ENCODE measurements at regions not wholly inside any gene's neighbourhood (a gene's known extent, or its start where the extent isn't known, plus 50 kb on each side); places are given as distances from the start of the nearest gene placed in this dataset.

GRCh38 chr2:45220227-45220626 lies 211.0 kb upstream of the SIX2 start:
- intact Hi-C loops (cut with DNase I; ENCODE audit: low total_unique reads), result no loop called here
- Histone ChIP-seq H3K27me3 (replicated peaks in 1 of 7) (peaks cover 0 to 51% (median 0%) of the 10 kb centered on the region in 7 donors), H3K4me3 (no peak overlapping the region), H3K9me3 (peaks cover 0 to 3% (median 0%) of the 10 kb centered on the region in 8 donors), H3K27ac (no peak overlapping the region), H3K36me3 (no peaks in the 10 kb centered on the region), H3K4me1 (peaks cover 0 to 10% (median 0%) of the 10 kb centered on the region in 6 donors)
- 54 to 61% (median 58%) methylated on average over 7 to 8 of the region's 8 CpGs for WGBS, 5 donors
- TF ChIP-seq POLR2AphosphoS5 (IDR thresholded peaks at IDR 0.05) (no peak), POLR2A (IDR thresholded peaks at IDR 0.05) (no peak)
- TF ChIP-seq, protein P1, sequence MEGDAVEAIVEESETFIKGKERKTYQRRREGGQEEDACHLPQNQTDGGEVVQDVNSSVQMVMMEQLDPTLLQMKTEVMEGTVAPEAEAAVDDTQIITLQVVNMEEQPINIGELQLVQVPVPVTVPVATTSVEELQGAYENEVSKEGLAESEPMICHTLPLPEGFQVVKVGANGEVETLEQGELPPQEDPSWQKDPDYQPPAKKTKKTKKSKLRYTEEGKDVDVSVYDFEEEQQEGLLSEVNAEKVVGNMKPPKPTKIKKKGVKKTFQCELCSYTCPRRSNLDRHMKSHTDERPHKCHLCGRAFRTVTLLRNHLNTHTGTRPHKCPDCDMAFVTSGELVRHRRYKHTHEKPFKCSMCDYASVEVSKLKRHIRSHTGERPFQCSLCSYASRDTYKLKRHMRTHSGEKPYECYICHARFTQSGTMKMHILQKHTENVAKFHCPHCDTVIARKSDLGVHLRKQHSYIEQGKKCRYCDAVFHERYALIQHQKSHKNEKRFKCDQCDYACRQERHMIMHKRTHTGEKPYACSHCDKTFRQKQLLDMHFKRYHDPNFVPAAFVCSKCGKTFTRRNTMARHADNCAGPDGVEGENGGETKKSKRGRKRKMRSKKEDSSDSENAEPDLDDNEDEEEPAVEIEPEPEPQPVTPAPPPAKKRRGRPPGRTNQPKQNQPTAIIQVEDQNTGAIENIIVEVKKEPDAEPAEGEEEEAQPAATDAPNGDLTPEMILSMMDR (IDR thresholded peaks at IDR 0.05 in 8 of 11, conservative IDR thresholded peaks at IDR 0.05 in 3 of 11), result no peak
- no peak for DNase-seq

GRCh38 chr2:45218931-45219339 lies 209.7 kb upstream of the SIX2 start:
- H3K27me3 ChIP-seq (replicated peaks in 1 of 7), result peaks cover 0 to 43% (median 0%) of the 10 kb centered on the region in 7 donors
- no peak overlapping the region for H3K27ac ChIP-seq
- H3K4me1 ChIP-seq, result peaks cover 0 to 2% (median 0%) of the 10 kb centered on the region in 6 donors
- H3K9me3 ChIP-seq, result peaks cover 0 to 3% (median 0%) of the 10 kb centered on the region in 8 donors
- H3K4me3 ChIP-seq, result no peak overlapping the region
- H3K36me3 ChIP-seq, result no peaks in the 10 kb centered on the region
- DNase-seq, result no peak
- TF ChIP-seq POLR2AphosphoS5 (IDR thresholded peaks at IDR 0.05) (no peak), POLR2A (IDR thresholded peaks at IDR 0.05) (no peak)
- TF ChIP-seq, protein P1 (IDR thresholded peaks at IDR 0.05 in 8 of 11, conservative IDR thresholded peaks at IDR 0.05 in 3 of 11), result no peak
- intact Hi-C loops (cut with DNase I; ENCODE audit: low total_unique reads), result no loop called here
- WGBS, 5 donors, result 49 to 69% (median 61%) methylated on average over 3 of the region's 3 CpGs

- 87 to 95% (median 90%) methylated on average over 3 of the region's 3 CpGs for WGBS, 5 donors
- DNase-seq, result no peak
- Histone ChIP-seq H3K27me3 (replicated peaks in 1 of 7) (peaks cover 0 to 38% (median 0%) of the 10 kb centered on the region in 7 donors), H3K27ac (no peak overlapping the region), H3K36me3 (no peaks in the 10 kb centered on the region), H3K9me3 (peaks cover 0 to 3% (median 0%) of the 10 kb centered on the region in 8 donors), H3K4me1 (no peaks in the 10 kb centered on the region), H3K4me3 (no peak overlapping the region)
- intact Hi-C loops (cut with DNase I; ENCODE audit: low total_unique reads), result no loop called here
- TF ChIP-seq, protein P1 (IDR thresholded peaks at IDR 0.05 in 8 of 11, conservative IDR thresholded peaks at IDR 0.05 in 3 of 11), result no peak
- no peak for TF ChIP-seq POLR2A (IDR thresholded peaks at IDR 0.05)
- no peak for TF ChIP-seq POLR2AphosphoS5 (IDR thresholded peaks at IDR 0.05)
Measured at GRCh38 chr2:45218297-45218696, 209.0 kb upstream of the SIX2 start.

- no peak for DNase-seq
- Histone ChIP-seq H3K36me3 (no peaks in the 10 kb centered on the region), H3K4me1 (no peaks in the 10 kb centered on the region), H3K4me3 (no peak overlapping the region), H3K9me3 (peaks cover 0 to 3% (median 0%) of the 10 kb centered on the region in 8 donors), H3K27ac (no peak overlapping the region), H3K27me3 (replicated peaks in 1 of 7) (peaks cover 0 to 16% (median 0%) of the 10 kb centered on the region in 7 donors)
- TF ChIP-seq POLR2A (IDR thresholded peaks at IDR 0.05) (no peak), POLR2AphosphoS5 (IDR thresholded peaks at IDR 0.05) (no peak)
- TF ChIP-seq, protein P1 (IDR thresholded peaks at IDR 0.05 in 8 of 11, conservative IDR thresholded peaks at IDR 0.05 in 3 of 11), result no peak
- intact Hi-C loops (cut with DNase I; ENCODE audit: low total_unique reads), result no loop called here
Measured at GRCh38 chr2:45216118-45216517, 206.9 kb upstream of the SIX2 start.

All from spleen (tissue), 11 donors.